GM21526 (cell line): ENCODE measurements at regions not wholly inside any gene's neighbourhood (a gene's known extent, or its start where the extent isn't known, plus 50 kb on each side); places are given as distances from the start of the nearest gene placed in this dataset.

Source experiments
- ATAC-seq: cut with Tn5 transposase; IDR thresholded peaks from one replicate; pipeline ENCODE4 v1.9.1; 2021; ENCODE audit warnings: moderate library complexity; ENCODE audit not compliant: unreplicated experiment, low FRiP score

DNA sequence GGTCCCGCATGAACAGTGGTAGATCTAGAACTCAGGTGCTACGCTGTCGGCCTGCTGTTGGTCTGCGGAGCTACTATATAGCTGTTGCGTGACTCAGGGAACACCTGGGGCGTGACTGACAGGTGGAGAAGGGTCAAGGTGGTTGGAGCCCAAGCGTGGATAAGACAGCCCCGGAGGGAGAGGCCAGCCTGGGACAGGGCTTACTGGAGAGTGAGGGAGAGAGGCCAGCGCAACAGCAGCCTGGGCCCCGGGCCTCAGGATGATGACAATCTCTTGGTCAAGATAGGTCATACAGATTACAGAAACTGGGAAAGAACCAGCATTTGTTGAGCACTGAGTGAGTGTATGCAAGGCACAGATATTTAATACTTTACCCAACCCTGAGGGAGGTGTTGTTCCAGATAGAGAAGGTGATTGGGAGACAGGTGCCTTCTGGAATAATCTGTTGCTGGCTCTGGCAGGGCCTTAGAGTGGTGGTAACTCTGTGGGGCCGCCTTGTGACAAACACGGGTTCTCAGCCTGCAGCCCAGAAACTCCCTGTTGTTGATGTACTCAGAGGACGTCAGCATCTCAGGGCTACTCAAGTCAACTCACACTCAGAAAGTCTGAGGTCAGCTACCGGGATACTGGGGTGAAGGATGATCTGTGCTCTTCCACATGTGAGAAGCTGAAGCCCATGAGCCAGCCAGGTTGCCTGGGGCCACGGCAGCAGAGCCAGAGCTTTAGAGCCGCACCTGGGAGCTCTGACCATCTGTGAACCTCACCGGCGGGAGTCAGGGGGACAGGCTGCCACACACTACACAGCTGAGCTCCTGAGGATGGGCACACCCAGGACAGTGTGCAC lies 265.4 kb upstream of the HES1 start:
- ATAC-seq, result no peak

- ATAC-seq, result no peak
Measured at GRCh38 chr3:193871220-193871485, 264.8 kb upstream of the HES1 start.

- no peak for ATAC-seq
Measured at GRCh38 chr3:193872265-193872753, 263.6 kb upstream of the HES1 start.

- no peak for ATAC-seq
Measured at GRCh38 chr3:193873426-193874201, 262.3 kb upstream of the HES1 start.

DNA sequence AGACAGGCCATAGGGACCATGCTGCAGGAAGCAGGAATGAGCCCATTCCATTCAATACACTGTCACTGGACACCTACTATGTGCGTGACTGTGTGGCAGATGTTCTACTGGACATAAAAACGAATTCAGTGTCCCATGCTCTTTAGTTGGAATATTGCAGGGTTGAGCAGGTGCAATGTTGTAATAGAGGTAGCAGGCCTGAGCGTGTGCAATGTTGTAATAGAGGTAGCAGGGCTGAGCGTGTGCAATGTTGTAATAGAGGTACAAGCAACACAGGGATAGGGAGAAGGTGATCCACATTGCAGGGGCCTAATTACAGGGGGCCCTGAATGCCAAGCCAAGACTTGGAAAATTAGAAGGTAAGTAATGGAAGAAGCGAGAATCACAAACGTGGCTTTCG lies 261.4 kb upstream of the HES1 start:
- ATAC-seq, result no peak

DNA sequence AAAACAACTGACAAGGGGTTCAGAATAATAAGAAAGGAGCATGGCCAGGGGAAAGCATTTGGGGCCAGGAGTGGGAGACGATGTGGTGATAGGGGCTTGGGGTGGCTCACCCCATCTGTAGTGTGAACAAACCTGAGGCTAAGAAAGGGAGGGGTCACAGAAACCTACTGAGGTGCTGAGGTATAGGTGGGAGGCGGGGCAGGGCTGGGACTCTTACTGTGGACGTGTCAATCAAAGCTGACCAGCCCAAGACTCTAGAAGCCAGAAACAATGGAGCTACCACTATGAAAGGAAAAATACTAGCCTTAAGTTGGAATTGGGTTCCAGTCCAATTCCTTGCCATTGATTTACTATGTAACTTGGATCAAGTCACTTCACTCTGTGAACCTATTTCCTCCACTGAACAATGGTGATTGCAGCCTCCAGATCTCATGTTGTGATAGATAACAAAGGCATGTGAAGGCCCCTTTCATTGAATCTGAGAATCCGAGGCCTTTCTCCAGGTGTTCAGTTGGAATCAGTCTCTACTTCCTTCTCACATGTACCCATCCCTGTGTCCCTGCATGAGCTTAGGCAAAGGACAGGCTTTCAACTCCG lies 260.9 kb upstream of the HES1 start:
- no peak for ATAC-seq

DNA sequence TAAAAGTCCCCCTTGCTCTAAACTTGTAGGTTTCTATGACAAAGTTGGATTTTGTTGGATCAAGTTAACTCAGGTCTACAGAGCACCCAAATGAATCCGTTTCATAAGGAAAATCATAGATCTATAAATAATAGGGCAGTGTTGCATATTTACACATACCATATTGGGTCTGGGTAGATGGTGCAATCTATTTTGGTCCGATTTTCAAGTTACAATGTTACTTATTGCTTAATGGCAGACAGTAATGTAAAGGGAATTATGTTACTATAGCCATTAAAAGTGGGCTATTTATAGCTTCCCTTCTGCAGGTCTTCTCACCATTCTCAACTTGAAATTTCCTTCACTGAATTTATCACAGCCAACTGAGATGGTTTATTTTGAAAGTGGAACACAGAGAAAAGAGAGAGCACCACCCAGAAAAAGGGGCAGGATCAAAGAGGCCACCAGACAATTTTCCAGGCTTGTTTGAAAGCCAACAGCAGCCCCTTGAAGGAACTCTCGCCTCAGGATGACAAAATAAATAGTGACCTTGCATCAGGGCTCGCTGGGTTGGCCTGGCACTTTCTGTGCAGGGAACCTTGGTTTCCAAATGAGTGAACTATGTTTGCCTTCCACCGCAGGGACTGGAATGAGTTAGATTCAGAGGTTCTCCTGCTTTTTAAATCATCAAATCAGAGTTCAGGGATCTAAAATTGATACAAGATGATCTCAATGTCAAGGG lies 260.2 kb upstream of the HES1 start:
- ATAC-seq, result no peak

DNA sequence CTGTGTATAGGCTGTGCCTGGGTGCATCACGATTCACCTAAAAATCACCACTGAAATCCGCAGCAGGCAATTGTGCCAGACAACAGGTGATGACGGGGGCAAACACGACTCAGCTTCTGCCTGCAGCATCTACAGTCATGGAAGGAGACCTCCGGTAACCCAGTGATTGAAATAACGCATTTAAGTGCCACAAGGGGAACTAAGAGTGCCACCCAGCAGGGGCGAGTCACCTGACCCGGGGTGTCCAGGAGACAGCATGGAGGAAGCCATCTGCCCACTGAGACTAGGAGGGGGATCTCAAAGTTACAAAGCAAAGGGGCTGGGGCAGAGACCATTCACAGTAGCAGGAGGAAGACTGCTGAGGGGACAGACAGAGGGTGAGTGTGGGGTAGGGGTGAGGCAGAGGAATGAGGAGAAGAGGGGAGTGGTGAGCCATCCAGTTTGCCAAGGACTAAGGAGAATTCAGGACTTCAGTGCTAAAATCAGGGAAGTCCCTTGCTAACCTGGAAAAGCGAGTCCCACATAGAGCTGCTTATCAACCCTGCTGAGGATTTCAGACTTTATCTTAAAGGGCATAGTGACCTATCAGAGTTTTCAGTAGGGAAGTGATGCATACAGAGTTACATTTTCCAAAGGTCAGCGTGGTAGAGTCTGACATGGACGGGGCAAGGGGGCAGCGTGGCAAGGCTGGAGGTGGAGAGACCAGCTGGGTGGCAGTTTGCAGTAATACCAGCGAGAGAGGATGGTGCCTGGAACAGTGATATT lies 256.7 kb upstream of the HES1 start:
- ATAC-seq, result no peak

- ATAC-seq, result no peak
Measured at GRCh38 chr3:193879864-193880242, 256.1 kb upstream of the HES1 start.

- no peak for ATAC-seq
Measured at GRCh38 chr3:193882091-193882490, 253.9 kb upstream of the HES1 start.

DNA sequence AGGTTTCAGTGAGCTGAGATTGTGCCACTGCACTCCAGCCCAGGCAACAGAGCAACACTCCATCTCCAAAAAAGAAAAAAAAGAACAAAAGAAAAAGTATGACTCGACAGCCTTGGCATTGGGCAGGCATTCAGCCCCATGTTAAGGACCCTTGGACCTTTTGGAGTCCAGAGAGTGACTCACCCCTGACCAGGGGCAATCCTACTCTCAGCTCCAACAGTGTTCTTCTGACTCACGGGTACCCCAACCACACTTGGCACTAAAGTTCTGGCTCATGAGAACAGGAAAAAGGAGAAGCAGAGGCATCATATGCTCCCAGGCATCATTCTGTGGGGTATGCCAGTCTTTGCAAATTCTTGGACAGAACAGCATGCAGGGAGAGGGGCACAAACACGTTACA lies 252.4 kb upstream of the HES1 start:
- ATAC-seq, result no peak

DNA sequence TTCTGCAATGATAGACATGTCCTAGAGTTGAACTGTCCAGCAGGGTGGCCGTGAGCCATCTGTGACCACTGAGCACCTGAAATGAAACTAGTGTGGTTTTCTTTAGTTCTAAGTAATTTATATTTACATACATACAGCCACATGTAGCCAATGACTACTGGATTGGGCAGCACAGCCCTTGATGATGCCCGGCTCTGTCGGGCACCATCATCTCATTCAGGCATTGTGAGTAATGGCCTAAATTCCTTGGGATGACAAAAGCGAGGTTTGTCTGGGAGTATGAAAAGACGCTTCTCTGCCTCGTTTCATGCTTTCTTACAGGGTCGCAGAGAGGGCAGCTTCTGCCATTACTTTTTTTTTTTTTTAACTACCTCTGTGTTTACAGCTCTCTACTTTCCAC lies 251.9 kb upstream of the HES1 start:
- ATAC-seq, result no peak

- no peak for ATAC-seq
Measured at GRCh38 chr3:193884652-193885051, 251.3 kb upstream of the HES1 start.

GRCh38 chr3:193885832-193886231 lies 250.1 kb upstream of the HES1 start:
- ATAC-seq, result no peak

DNA sequence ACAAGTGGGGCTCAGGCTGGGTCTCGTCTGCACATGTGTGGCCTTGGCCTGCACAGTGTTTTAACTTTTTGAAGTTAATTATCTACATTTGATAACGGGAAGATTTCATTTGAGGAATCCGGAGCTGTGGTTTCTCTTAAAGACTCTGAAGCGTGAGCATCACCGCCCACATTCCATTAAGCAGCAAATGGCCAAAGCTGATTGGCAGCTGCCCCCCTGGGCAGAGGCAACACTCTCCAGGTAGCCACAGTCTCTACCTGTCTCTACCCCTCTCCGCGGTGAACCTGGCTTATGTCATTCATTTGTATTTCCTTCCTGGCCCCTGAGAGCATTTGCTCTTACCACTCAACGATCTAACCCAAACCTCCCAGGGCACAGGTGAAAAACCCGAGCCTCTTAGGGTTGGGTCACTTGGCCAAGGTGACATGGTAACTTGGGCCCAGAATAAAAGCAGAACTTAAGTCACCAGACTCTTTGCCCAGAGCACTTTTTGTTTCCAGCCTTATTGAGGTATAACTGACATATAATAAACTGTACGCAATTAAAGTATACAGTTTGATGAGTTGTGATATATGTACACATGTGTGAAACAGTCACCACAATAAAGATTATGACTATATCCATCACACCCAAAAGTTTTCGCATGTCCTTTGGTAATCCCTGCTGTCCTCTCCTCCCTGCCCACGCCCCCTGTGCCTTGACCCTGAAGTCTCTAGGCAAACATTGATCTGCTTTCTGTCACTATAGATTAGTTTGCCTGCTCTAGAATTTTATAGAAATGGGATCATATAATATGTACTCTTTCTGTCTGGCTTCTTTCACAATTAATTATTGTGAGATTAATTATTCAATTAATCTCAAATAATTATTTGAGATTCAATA lies 245.7 kb upstream of the HES1 start:
- no peak for ATAC-seq

- no peak for ATAC-seq
Measured at GRCh38 chr3:193894121-193894863, 241.7 kb upstream of the HES1 start.

GRCh38 chr3:193895409-193895808 lies 240.5 kb upstream of the HES1 start:
- no peak for ATAC-seq

DNA sequence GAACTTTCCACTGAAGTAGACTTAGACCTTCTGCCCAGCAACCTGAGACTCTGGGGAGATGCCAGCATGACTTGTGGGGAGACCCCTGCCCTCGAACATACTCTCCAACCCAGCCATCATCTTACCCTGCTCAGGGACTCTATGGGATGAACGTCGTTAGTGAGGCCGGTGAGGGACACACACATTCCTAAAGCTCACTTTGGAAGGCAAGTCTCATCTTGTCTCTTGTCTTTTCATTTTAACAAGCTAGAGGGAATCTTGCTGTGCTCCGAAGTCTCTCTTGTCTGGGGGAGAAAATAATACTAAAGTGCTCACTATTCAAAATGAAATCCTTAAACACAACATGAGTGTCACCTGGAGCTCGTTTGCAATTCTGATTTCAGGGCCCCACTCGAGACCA lies 239.5 kb upstream of the HES1 start:
- ATAC-seq, result no peak

DNA sequence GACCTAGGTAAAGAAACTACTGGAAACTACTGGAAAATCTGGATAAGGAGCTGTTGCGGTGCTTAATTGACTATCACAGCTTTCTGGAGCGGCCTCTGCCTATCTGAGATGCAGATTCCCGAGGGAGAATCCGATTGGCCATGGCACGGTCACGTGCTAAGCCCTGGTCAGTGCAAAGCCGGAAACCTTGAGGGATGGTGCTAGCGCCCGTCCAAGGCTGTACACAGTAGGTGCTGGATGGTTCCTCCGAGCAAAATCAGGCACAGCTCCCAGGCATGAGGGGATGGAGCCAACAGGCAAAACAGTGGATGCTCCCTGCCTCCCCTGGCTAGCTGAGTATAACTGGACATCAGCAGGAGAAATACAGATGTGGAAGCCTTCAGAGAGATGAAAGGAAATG lies 238.7 kb upstream of the HES1 start:
- no peak for ATAC-seq
